HS-27A (cell line): ENCODE measurements at regions not wholly inside any gene's neighbourhood (a gene's known extent, or its start where the extent isn't known, plus 50 kb on each side); places are given as distances from the start of the nearest gene placed in this dataset.
"Not testable (repeated sequence)": the region's sequence is repeated elsewhere in the genome, so short reads cannot be mapped to it uniquely, and the experiment has no call there.

ENCODE experiments used
- DNase-seq: peaks from one replicate; pipeline ENCODE4 v3.0.0-alpha.2; 2012; ENCODE audit warnings: low read depth, missing footprints

DNA sequence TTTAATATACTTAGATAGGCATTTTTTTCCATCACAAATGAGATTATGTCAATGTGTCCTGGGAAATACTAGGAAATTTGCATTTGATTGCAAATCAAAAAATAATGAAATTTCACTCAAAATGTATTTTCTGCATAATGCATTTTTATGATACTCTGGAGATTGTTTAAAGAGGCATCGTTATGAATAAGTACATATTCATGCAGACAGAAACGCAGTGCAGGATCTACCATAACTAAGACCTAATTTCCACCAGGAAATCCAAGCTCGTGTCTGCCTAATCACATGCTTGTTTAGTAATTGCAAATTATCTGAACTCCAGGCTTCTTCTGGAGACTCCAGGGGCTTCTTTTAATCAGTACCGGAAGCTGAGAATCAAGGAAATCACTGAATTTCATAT is 163.5 kb upstream of the MXRA5 start:
- no peak for DNase-seq

DNA sequence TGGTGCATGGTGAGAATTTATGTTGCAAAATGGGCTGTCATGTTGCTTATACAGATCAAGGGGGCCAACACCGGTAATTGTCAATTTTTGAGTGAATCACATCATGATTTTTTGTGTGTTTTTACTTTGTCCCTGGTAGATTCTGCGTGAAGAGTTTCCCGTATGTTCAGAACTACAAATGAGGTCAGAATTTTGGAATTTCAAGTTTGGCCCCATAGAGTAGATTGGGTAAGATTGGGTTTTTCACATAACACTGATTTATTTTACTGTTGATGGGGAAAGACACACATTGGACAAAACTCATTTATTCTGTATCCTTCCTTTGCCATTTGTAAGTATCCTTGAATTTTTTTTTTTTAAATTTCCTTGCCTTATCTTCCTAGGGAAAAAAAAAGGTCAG is 158.5 kb upstream of the MXRA5 start:
- no peak for DNase-seq

- DNase-seq: no peak
These were observed 155.5 kb upstream of the MXRA5 start for GRCh38 chrX:3501833-3502535.

- not testable (repeated sequence) for DNase-seq
These were observed 149.7 kb upstream of the MXRA5 start for GRCh38 chrX:3495836-3496769.

- no peak for DNase-seq
These were observed 147.2 kb upstream of the MXRA5 start for GRCh38 chrX:3493605-3494004.

DNA sequence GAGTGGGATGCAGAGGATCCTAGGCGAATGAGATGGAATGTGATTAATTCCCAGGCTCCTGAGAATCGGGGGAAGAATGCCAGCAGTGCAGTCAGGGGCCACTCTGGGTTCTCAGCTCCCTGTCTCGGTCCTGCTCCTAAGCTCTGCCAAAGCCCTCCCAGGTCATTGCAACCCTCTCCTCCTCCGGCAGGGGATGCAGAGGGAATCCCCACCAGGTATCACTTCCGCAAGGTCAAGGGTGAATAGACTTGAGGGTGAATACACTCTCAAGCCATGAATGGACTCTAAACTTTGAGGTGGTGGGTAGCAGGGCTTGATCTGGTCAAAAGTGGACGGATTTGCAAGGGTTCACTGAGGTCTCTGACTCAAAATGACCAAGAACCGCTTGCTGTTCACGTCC is 139.3 kb upstream of the MXRA5 start:
- no peak for DNase-seq

GRCh38 chrX:3479026-3479425 is 132.6 kb upstream of the MXRA5 start:
- DNase-seq: no peak

GRCh38 chrX:3476973-3477372 is 130.5 kb upstream of the MXRA5 start:
- DNase-seq: no peak

DNA sequence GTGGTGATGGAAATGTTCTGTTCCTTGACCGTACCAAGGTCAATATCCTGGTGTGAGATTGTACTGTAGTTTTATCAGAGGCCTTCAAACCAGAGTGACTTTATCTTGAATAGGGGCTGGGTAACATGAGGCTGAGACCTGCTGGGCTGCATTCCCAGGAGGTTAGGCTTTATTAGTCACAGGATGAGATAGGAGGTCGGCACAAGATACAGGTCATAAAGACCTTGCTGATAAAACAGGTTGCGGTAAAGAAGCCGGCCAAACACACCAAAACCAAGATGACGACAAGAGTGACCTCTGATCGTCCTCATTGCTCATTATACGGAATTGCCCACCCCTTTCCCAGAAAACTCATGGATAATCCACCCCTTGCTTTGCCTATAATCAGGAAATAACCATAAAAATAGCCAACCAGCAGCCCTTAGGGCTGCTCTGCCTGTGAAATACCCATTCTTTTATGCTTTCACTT is 123.8 kb upstream of the MXRA5 start:
- DNase-seq: not testable (repeated sequence)

- DNase-seq: no peak
These were observed 121.6 kb upstream of the MXRA5 start for GRCh38 chrX:3468031-3468430.

DNA sequence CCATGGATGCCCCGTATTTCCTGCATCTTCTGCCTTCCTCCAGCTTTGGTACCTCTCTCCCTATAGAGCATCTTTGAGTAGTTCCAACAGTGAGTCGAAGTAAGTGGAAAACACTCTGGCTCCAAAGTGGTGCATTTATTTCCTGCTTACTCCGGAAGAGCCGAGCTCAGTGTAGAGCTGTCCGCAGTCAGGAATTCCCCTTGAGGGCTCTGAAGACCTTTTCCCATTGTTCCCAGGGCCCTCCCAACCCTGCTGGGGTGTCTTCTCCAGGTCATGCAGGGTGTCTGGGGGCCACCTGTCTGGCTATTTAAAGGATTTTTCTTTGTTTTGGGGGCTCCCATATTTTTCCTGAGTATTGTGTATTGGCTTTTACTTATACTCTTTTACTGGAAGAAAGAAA is 118.6 kb upstream of the MXRA5 start:
- DNase-seq: no peak

- DNase-seq: no peak
These were observed 115.7 kb upstream of the MXRA5 start for GRCh38 chrX:3462166-3462508.

DNA sequence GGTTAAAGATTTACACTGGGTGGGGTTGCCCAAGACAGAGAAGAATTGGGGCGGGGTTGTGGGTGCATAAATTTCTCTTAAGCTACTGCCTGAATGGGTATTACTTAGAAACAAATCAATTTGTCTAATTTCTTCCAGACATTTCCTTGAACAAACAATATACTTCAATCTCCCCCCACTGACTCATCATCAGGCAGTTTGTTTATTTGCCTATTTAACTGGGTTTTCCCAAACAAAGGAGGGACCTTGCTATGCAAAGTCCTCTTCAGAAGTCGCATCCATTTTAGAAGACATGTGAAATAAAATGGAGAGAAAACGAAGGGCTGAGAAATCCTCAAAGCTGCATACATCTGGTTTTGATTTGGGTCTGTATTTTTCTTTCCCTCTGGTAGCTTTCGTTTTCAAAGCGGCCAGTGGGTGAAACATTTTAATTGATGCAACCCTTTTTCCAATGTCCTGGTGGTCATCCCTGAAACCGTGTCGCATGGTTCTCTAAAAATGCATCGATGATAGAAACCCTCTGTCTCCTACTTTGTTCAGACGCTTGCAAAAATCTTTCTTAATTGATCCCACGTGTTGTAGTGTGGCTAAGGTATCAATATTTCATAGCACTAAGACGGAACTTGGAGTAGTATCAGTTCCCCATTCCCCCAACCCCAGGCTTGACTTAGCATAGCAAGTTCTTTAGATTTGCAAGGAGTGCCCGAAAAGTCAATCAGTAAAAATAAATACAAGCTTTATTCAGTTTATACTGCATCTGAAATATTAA is 115.1 kb upstream of the MXRA5 start:
- no peak for DNase-seq

DNA sequence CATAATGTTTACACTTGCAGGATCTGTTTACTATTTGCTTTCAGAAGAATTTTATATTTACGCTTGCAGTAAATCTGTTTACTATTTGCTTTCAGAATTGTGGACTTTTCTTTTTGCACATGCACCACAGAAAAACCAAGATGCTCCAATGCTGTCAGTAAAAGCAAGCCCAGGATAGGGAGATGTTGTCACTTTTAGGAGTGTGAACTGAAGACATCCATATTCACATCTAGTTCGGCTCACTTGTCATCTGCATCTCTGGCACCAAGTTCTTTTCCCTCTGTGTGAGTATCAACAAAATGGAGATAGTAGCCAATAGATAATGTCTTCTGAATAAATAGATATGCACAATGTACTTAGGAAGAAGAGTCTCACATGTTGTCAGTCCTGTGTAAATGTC is 109.3 kb upstream of the MXRA5 start:
- no peak for DNase-seq

- no peak for DNase-seq
These were observed 105.1 kb upstream of the MXRA5 start for GRCh38 chrX:3451571-3451970.

GRCh38 chrX:3450881-3451570 is 104.6 kb upstream of the MXRA5 start:
- no peak for DNase-seq

- no peak for DNase-seq
These were observed 102.8 kb upstream of the MXRA5 start for GRCh38 chrX:3449287-3449686.

- DNase-seq: no peak
These were observed 102.1 kb upstream of the MXRA5 start for GRCh38 chrX:3448563-3448962.

GRCh38 chrX:3445806-3446490 is 99.5 kb upstream of the MXRA5 start:
- DNase-seq: no peak

GRCh38 chrX:3443184-3443583 is 96.7 kb upstream of the MXRA5 start:
- no peak for DNase-seq

DNA sequence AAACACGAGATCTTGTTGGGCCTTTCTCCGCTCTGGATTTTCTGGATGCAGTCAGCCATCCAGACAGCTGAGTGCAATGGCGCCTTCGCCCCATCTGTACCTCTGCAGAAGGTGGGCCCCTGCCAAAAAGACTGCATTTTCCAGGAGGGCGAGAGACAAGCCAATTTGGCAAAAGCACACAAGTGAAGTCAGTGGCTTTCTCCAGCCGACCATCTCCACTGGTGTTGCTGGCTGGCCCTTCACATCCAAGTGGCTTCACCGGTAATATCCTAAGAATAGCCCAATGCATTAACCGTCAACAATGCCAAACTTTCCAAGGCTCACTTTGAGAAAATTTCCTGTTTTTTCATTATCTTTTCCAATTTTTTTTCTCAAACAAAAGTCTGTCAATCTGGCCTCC is 96.2 kb upstream of the MXRA5 start:
- no peak for DNase-seq
